ENCODE measurements at regions not wholly inside any gene's neighbourhood (a gene's known extent, or its start where the extent isn't known, plus 50 kb on each side); places are given as distances from the start of the nearest gene placed in this dataset.
"Not testable (repeated sequence)": the region's sequence is repeated elsewhere in the genome, so short reads cannot be mapped to it uniquely, and the experiment has no call there.

DNA sequence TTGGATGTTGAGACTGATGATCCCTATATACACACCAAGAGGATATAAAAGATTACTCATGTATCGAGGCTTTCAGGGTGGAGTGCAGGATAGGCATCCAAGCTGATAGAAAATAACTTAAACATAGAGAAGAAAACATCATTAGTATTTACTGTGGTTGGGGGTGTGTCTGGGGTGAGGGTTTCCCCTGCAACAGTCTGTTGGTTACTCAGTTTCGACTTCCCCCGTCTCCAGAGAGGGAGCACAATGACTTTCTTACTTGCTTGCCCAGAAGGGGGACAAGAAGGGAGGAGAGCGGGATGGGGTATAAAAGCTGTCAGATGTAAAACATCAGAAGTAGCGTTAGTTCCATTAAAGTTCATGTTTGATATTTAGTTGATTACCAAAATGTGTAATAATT lies 717.4 kb upstream of the ZP4 start:
- no peak for DNase-seq (ENCODE audit: extremely low spot score)
- ChIA-PET CTCF (interaction anchor here (1.5 kb wide), 2 partner anchors 11 to 15 kb away, joined by 4 to 6 read pairs; no protein-coding TSS in a partner anchor), POLR2A (no interaction called here)
- TF ChIP-seq, protein P1, sequence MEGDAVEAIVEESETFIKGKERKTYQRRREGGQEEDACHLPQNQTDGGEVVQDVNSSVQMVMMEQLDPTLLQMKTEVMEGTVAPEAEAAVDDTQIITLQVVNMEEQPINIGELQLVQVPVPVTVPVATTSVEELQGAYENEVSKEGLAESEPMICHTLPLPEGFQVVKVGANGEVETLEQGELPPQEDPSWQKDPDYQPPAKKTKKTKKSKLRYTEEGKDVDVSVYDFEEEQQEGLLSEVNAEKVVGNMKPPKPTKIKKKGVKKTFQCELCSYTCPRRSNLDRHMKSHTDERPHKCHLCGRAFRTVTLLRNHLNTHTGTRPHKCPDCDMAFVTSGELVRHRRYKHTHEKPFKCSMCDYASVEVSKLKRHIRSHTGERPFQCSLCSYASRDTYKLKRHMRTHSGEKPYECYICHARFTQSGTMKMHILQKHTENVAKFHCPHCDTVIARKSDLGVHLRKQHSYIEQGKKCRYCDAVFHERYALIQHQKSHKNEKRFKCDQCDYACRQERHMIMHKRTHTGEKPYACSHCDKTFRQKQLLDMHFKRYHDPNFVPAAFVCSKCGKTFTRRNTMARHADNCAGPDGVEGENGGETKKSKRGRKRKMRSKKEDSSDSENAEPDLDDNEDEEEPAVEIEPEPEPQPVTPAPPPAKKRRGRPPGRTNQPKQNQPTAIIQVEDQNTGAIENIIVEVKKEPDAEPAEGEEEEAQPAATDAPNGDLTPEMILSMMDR (IDR thresholded peaks at IDR 0.05; ENCODE audit: control extremely low read depth, extremely low read depth, low read depth, missing control alignments): no peak

DNA sequence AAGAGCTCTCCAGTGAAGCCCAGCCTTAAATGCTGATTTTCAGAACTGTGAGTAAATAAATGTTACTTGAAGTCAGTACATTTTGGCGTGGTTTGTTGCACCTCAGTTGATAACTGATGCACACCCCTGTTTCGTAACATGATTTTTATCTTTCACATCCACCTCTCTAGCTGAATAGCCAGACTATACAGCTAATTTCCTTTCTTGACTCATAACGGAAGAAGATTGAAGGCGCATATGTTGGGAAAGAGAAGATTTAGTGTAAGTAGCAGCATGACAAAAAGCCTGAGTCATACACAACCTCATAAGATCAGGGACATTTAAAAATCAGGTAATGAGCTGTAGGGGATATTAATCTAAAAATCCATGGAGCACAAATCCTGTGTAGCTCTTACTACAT lies 716.2 kb upstream of the ZP4 start:
- CTCF ChIA-PET: interaction anchor here (1.1 to 1.5 kb wide), 2 partner anchors 16 to 18 kb away, joined by 3 to 6 read pairs; no protein-coding TSS in a partner anchor

DNA sequence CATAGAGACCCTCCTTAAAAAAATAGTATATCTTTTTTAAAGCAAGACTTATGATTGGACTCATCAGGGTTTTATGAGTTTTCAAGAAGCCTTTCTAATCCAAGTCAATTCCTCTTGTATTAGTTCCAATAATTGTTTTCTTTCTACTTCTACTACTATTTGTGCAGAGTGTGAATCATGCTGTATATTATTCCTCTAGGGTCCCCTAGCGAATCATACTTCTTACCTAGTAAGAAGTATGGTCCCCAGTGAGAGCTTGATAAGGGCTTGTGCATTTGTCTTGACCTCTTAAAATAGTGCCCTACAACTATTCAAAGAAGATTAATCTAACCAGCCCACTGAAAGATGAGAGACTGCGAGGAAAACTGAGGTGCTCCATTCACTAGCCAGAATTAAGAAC lies 715.7 kb upstream of the ZP4 start:
- TF ChIP-seq, protein P1 (IDR thresholded peaks at IDR 0.05; ENCODE audit: control extremely low read depth, extremely low read depth, low read depth, missing control alignments): no peak
- DNase-seq (ENCODE audit: extremely low spot score): no peak
- CTCF ChIA-PET: interaction anchor here (1.1 to 1.5 kb wide), 2 partner anchors 16 to 18 kb away, joined by 3 to 6 read pairs; no protein-coding TSS in a partner anchor
- POLR2A ChIA-PET: no interaction called here

More for the DNA sequence above, 716.2 kb upstream of the ZP4 start:
- POLR2A ChIA-PET: no interaction called here
- DNase-seq (ENCODE audit: extremely low spot score): no peak
- TF ChIP-seq, protein P1 (IDR thresholded peaks at IDR 0.05; ENCODE audit: control extremely low read depth, extremely low read depth, low read depth, missing control alignments): no peak

DNA sequence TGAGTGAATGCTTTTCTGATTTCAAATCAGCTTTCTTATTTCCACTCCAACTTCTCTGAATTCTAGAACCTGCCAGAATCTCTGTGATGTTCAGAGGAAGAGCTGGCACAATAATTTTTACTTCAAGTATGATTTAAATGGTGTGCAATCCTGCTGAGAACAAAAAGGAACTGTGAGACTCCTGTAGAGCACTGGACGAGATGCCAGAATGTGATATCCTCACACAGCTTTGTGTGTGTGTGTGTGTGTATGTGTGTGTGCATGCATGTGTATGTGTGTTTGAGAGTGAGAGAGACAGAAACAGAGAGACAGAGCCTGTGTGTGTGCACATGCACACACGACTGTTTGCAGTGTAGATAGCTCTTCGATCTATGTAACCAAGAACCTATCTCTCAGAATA lies 713.6 kb upstream of the ZP4 start:
- TF ChIP-seq, protein P1 (IDR thresholded peaks at IDR 0.05; ENCODE audit: control extremely low read depth, extremely low read depth, low read depth, missing control alignments): no peak
- CTCF ChIA-PET: no interaction called here
- no peak for DNase-seq (ENCODE audit: extremely low spot score)
- POLR2A ChIA-PET: no interaction called here

DNA sequence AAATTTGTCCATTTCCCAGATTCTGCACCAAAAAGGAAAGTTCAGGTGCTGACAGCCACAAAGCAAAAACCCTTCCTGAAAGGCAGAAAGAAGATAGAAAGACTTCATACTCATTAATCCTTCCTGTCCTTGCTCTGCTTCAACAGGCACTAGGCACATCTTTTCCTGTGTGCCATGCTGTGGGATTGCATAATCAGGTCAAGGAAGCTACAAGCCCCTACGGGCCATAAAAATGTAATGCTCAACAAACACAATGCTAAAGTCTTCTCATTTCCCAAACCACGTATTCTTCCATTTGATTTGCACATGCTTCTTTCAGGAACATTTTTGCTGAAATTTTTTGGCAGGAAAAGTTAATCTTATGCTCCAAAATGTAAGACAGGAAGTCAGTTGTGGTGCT lies 710.9 kb upstream of the ZP4 start:
- CTCF ChIA-PET; DNase-seq (ENCODE audit: extremely low spot score); POLR2A ChIA-PET: not testable (repeated sequence)

DNA sequence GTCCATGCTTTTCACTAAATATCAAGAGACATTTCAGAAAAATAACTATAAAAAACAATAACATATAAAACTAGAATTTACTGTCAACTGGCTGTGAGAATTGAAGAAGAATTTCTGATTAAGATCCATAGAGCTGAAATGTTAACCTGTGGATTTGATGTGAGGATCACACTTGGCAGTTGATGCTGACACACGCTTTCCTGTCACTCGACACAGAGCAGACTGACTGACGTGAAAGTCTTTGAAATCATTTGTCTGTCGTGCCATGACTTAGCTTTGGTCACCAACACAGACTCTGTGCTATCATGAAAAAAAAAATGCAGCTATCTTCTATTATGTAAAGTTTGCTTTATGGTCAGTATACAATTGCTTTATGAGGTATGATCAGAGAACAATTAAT lies 706.0 kb upstream of the ZP4 start:
- ChIA-PET CTCF (no interaction called here), POLR2A (no interaction called here)
- no peak for DNase-seq (ENCODE audit: extremely low spot score)
- TF ChIP-seq, protein P1 (IDR thresholded peaks at IDR 0.05; ENCODE audit: control extremely low read depth, extremely low read depth, low read depth, missing control alignments): no peak

DNA sequence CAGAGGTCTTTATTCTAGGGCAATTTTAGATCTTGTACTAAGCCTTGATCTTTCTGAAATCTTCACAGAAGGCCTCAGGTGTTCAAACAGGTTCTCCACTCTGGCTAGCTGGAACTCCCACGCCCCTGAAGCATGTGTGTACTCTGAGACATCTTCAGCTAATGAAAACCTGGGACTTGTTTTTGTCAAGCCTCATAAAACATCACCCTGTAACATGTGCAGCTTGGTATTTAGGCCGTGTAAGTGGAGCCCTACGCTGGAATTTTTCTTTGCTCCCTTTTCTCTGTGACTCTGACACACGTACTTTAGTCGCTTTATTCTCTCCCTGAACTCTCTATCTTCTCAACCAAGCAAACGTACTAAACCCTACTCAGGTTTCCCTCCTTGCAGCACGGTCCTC lies 701.9 kb upstream of the ZP4 start:
- POLR2A ChIA-PET: no interaction called here
- DNase-seq (ENCODE audit: extremely low spot score): no peak
- CTCF ChIA-PET: no interaction called here
- TF ChIP-seq, protein P1 (IDR thresholded peaks at IDR 0.05; ENCODE audit: control extremely low read depth, extremely low read depth, low read depth, missing control alignments): no peak
